Type B pancreatic cell (in vitro differentiated cells): ENCODE measurements at regions not wholly inside any gene's neighbourhood (a gene's known extent, or its start where the extent isn't known, plus 50 kb on each side); places are given as distances from the start of the nearest gene placed in this dataset.
"Not testable (repeated sequence)": the region's sequence is repeated elsewhere in the genome, so short reads cannot be mapped to it uniquely, and the experiment has no call there.

Source experiments
- DNase-seq: peaks from one replicate; pipeline ENCODE4 v3.0.0; 2021; ENCODE audit warnings: mixed read lengths; ENCODE audit not compliant: unreplicated experiment; ENCODE audit errors: extremely low spot score
- H3K27ac Mint-ChIP-seq: 2 replicates; pipeline ENCODE4 v1.8.0; 2021; ENCODE audit warnings: mild to moderate bottlenecking, mixed read lengths
- H3K27me3 Mint-ChIP-seq: 2 replicates; pipeline ENCODE4 v1.8.0; 2021; ENCODE audit warnings: mixed read lengths
- H3K36me3 Mint-ChIP-seq: 2 replicates; pipeline ENCODE4 v1.8.0; 2021; ENCODE audit warnings: mixed read lengths
- H3K4me1 Mint-ChIP-seq: one replicate; pipeline ENCODE4 v1.8.0; 2021; ENCODE audit warnings: mixed read lengths; ENCODE audit not compliant: unreplicated experiment
- H3K4me3 Mint-ChIP-seq: 2 replicates; pipeline ENCODE4 v1.8.0; 2021; ENCODE audit warnings: mild to moderate bottlenecking, mixed read lengths
- H3K9me3 Mint-ChIP-seq: 2 replicates; pipeline ENCODE4 v1.8.0; 2021; ENCODE audit warnings: mixed read lengths
- TF ChIP-seq, protein P1 (sequence below): fragments of 200-600 bp; sonication (generic); conservative IDR thresholded peaks from 2 replicates; pipeline ENCODE4 v1.5.0; 2021; ENCODE audit warnings: antibody characterized with exemption, mild to moderate bottlenecking

DNA sequence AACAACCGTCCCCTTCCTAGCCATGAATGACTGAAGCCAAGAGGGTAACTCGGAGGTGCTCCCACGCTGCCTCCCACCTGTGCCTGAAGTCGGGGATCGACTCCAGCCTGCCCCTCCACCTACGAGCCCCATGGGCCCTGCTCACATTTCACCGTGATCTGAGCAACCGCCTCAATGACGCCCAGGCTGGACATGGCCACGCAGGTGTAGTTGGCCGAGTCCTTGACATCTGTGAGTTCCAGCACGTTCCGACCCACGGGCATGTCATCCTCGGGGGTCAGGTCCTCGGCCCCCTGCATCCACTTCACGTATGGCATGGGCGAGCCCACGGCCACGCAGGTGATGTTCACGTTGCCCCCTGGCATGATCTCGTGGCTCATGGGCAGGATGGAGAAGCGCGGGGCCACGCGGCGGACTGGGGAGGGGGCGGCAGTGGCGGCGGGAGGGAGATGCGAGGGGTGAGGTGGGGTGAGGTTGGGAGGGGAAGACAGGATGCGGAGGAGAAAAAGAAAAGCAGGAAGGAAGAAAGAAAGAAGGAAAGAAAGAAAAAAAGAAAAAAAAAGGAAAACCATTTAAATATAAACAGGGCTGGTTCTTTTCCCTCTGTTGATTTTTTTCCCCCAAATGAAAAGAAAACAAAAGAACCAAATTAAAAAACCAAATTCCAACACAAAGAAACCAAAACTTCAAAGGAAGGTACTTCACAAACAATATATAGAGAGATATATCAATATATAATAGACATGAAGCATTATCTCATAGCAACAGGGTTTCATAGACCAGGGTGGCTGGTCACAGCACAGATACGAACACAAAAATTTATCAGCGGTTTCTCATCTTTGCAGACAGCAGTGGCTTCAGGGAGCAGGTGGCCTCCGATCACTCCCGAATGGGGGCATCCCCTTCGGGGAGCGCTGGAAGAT is 94.7 kb downstream of the PTPRS start:
- no peak overlapping the region for H3K27ac Mint-ChIP-seq
- H3K9me3 Mint-ChIP-seq, result no peaks in the 10 kb centered on the region
- no peaks in the 10 kb centered on the region for H3K4me1 Mint-ChIP-seq
- no peak for DNase-seq
- peaks cover 13% of the 10 kb centered on the region for H3K36me3 Mint-ChIP-seq
- H3K4me3 Mint-ChIP-seq, result no peak overlapping the region
- no peaks in the 10 kb centered on the region for H3K27me3 Mint-ChIP-seq
- TF ChIP-seq, protein P1, sequence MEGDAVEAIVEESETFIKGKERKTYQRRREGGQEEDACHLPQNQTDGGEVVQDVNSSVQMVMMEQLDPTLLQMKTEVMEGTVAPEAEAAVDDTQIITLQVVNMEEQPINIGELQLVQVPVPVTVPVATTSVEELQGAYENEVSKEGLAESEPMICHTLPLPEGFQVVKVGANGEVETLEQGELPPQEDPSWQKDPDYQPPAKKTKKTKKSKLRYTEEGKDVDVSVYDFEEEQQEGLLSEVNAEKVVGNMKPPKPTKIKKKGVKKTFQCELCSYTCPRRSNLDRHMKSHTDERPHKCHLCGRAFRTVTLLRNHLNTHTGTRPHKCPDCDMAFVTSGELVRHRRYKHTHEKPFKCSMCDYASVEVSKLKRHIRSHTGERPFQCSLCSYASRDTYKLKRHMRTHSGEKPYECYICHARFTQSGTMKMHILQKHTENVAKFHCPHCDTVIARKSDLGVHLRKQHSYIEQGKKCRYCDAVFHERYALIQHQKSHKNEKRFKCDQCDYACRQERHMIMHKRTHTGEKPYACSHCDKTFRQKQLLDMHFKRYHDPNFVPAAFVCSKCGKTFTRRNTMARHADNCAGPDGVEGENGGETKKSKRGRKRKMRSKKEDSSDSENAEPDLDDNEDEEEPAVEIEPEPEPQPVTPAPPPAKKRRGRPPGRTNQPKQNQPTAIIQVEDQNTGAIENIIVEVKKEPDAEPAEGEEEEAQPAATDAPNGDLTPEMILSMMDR, result no peak

DNA sequence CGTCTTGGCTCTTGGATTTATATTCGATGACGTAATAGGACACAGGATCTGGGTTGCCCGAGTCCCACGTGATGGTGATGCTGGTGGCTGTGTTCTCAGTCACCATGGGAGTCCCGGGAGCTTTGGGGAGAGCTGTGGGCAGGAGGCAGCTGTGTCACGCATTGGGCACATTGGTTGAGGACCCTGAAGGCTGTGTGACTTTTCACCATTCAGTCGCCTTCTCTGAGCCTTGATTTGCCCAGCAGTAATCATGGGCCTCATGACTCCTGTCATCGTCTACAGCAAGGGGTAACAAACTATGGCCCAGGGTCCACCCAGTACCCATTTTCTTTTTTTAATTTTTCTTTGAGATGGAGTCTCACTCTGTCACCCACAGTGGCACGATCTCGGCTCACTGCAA is 96.3 kb downstream of the PTPRS start:
- Mint-ChIP-seq H3K4me1 (no peaks in the 10 kb centered on the region), H3K27ac (no peak overlapping the region), H3K36me3 (peaks cover 10% of the 10 kb centered on the region), H3K27me3 (no peaks in the 10 kb centered on the region), H3K9me3 (no peaks in the 10 kb centered on the region), H3K4me3 (no peak overlapping the region)
- DNase-seq, result no peak
- TF ChIP-seq, protein P1, result no peak

DNA sequence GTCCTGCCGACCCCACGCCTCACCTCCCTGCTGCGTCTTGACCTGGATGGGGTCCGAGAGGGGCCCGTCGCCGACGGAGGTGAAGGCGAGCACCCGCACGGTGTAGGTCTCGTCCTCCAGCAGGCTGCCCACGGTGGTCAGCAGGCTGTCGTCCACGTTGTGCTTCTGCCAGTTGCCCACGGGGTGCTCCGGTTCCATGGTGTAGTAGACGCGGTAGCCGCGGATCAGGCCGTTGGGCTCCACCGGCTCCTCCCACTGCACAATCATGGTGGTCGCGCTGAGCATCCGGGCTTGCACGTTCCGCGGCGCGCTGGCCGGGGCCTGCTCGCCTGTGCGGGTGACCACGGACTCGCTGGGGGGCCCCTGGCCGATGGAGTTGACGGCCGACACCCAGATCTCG is 96.7 kb downstream of the PTPRS start:
- Mint-ChIP-seq H3K36me3 (peaks cover 13% of the 10 kb centered on the region), H3K9me3 (no peaks in the 10 kb centered on the region), H3K4me1 (no peaks in the 10 kb centered on the region), H3K4me3 (no peak overlapping the region), H3K27me3 (no peaks in the 10 kb centered on the region), H3K27ac (no peak overlapping the region)
- TF ChIP-seq, protein P1, result no peak
- no peak for DNase-seq

DNA sequence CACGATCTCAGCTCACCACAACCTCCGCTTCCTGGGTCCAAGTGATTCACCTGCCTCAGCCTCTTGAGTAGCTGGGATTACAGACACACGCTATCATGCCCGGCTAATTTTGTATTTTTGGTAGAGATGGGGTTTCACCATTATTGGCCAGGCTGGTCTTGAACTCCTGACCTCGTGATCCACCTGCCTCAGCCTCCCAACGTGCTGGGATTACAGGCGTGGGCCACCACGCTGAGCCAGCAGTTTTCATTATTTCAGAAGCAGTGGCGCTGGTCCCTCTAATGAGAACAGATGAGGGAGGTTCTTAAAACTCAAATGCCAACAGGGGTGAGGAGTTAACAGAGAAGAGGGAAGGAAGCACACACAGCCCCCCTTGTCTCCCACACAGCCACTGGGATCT is 98.7 kb downstream of the PTPRS start:
- H3K27me3 Mint-ChIP-seq, H3K4me1 Mint-ChIP-seq, H3K4me3 Mint-ChIP-seq, H3K27ac Mint-ChIP-seq, DNase-seq, H3K9me3 Mint-ChIP-seq: not testable (repeated sequence)
- peaks cover 15% of the 10 kb centered on the region for H3K36me3 Mint-ChIP-seq

DNA sequence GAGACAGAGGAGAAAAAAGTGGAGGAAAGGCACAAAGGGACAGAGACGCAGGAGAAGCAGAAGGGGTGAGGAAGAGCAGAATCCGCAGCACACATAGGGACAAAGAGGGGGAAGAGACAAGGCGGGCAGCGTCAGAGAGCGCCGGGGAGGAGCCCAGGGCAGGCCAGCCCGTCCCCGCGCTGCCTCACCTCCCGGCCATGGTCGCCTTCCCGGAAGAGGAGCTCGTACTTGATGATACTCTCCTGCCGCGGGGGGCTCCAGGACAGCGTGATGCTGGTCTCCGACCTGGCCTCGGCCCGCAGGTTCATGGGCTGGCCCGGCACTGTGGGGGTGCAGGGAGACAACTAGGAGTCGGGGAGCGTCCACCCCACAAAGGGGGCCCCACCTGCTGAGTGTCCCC is 100.6 kb downstream of the PTPRS start:
- TF ChIP-seq, protein P1, result no peak
- no peak overlapping the region for H3K27ac Mint-ChIP-seq
- H3K9me3 Mint-ChIP-seq, result no peaks in the 10 kb centered on the region
- H3K27me3 Mint-ChIP-seq, result no peaks in the 10 kb centered on the region
- peaks cover 21% of the 10 kb centered on the region for H3K36me3 Mint-ChIP-seq
- H3K4me1 Mint-ChIP-seq, result no peaks in the 10 kb centered on the region
- DNase-seq, result no peak
- no peak overlapping the region for H3K4me3 Mint-ChIP-seq

DNA sequence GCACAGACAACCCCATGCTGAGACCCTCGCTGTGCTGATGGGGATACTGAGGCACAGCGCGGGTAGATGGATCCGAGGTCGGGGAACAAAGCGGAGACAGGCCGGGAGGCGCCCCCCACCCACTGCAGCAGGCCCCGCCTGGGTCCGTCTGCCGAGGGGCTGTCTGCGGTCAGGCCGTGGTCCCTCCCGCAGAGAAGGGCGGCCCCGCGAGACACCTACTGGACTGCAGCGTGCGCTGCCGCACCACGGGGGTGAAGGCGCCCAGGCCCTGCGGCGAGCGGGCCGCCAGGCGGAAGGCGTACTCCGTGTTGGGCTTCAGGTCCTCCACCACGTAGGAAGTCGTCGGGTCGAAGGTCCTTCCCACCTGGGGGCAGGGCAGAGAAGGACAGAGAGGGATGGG is 101.9 kb downstream of the PTPRS start:
- H3K27me3 Mint-ChIP-seq, result no peaks in the 10 kb centered on the region
- H3K4me3 Mint-ChIP-seq, result no peak overlapping the region
- H3K27ac Mint-ChIP-seq, result no peak overlapping the region
- no peaks in the 10 kb centered on the region for H3K9me3 Mint-ChIP-seq
- TF ChIP-seq, protein P1, result no peak
- no peaks in the 10 kb centered on the region for H3K4me1 Mint-ChIP-seq
- H3K36me3 Mint-ChIP-seq, result peaks cover 17% of the 10 kb centered on the region
- DNase-seq, result no peak
